ENCODE measurements at regions not wholly inside any gene's neighbourhood (a gene's known extent, or its start where the extent isn't known, plus 50 kb on each side); places are given as distances from the start of the nearest gene placed in this dataset.

DNA sequence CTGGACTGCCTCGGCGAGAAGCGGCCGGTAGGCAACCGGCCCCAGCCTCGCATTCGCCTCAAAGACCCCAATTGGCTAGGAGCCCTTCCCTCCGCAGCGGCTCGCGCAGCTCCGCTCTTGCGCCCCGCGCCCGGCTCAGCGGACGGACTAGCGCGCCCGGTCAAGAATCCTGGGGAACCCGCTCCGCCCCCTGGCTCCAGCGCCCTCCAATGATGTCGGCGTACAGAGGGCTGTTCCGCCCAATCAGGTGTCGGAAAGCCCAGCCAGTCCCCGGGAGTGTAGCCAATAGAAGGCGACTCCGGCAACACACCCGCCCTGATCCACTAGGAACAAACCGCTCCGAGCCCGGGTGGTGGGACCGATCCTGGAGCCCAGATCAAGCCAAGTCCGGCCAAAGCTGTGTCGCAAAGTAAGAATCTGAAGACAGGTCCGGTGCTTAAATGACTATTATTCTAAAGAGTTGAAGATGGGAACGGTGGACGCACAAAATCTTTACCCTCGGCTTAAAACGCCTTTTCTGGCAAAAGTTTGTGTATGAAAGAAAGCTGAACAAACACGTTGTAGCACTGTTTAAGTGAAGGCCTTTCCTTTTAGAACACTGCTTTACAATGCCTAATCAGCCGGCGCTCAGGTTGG is 132.2 kb downstream of the OGFRL1 start:
- TF ChIP-seq, protein P1, sequence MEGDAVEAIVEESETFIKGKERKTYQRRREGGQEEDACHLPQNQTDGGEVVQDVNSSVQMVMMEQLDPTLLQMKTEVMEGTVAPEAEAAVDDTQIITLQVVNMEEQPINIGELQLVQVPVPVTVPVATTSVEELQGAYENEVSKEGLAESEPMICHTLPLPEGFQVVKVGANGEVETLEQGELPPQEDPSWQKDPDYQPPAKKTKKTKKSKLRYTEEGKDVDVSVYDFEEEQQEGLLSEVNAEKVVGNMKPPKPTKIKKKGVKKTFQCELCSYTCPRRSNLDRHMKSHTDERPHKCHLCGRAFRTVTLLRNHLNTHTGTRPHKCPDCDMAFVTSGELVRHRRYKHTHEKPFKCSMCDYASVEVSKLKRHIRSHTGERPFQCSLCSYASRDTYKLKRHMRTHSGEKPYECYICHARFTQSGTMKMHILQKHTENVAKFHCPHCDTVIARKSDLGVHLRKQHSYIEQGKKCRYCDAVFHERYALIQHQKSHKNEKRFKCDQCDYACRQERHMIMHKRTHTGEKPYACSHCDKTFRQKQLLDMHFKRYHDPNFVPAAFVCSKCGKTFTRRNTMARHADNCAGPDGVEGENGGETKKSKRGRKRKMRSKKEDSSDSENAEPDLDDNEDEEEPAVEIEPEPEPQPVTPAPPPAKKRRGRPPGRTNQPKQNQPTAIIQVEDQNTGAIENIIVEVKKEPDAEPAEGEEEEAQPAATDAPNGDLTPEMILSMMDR (IDR thresholded peaks at IDR 0.05) = peak in 1 of 6 experiments; percentile 13
- TF ChIP-seq POLR2A (IDR thresholded peaks at IDR 0.05) = peak; percentile 84 to 90
